Caco-2 (cell line): ENCODE measurements at regions not wholly inside any gene's neighbourhood (a gene's known extent, or its start where the extent isn't known, plus 50 kb on each side); places are given as distances from the start of the nearest gene placed in this dataset.

Source experiments
- BruUV-seq: library from RNA; stranded (reverse); fragments of 400-500 nt; replicated peaks from 2 replicates; lab custom pipeline; 2021; lab: Mats Ljungman, UMichigan
- CTCF ChIA-PET: fragments of 300-600 bp; sonication (Branson Sonifier 250); formaldehyde crosslinking; loops from one replicate; lab custom pipeline; 2022; ENCODE audit warnings: antibody characterized with exemption; lab: Charles Lee
- POLR2A ChIA-PET: fragments of 300-600 bp; sonication (Branson Sonifier 250); formaldehyde crosslinking; loops from one replicate; lab custom pipeline; 2022; ENCODE audit warnings: antibody characterized with exemption; lab: Charles Lee
- DNase-seq, 2 experiments: peaks; one replicate each; pipeline versions ENCODE4 v3.0.0 to v3.0.0-alpha.2; 2020 to 2022
- H3K27me3 ChIP-seq: replicated peaks from 2 replicates; pipeline ENCODE4 v1.6.0; 2011; ENCODE audit warnings: low read length; ENCODE audit not compliant: control insufficient read depth, insufficient read depth
- H3K36me3 ChIP-seq: 2 replicates; pipeline ENCODE4 v1.5.1; 2011; ENCODE audit warnings: low read length; ENCODE audit not compliant: control insufficient read depth, insufficient read depth
- H3K4me1 ChIP-seq: fragments of 250-450 bp; sonication (Bioruptor Pico); 2 replicates; pipeline ENCODE4 v1.5.1; 2020; ENCODE audit warnings: mild to moderate bottlenecking
- H3K4me3 ChIP-seq: 2 replicates; pipeline ENCODE4 v1.5.1; 2011; ENCODE audit warnings: low read depth, mild to moderate bottlenecking, control low read depth, low read length
- H3K9me3 ChIP-seq: fragments of 250-450 bp; sonication (Bioruptor Pico); 2 replicates; pipeline ENCODE4 v1.5.1; 2020; ENCODE audit warnings: mild to moderate bottlenecking, moderate library complexity
- H3K27ac Mint-ChIP-seq: one replicate; pipeline ENCODE4 v1.8.0; 2022; ENCODE audit warnings: mixed read lengths; ENCODE audit not compliant: unreplicated experiment
- H3K27me3 Mint-ChIP-seq: one replicate; pipeline ENCODE4 v1.8.0; 2022; ENCODE audit warnings: mixed read lengths; ENCODE audit not compliant: insufficient read depth, unreplicated experiment
- H3K36me3 Mint-ChIP-seq: one replicate; pipeline ENCODE4 v1.8.0; 2022; ENCODE audit warnings: mild to moderate bottlenecking, mixed read lengths; ENCODE audit not compliant: insufficient read depth, unreplicated experiment
- H3K4me1 Mint-ChIP-seq: one replicate; pipeline ENCODE4 v1.8.0; 2022; ENCODE audit warnings: low read depth, mixed read lengths; ENCODE audit not compliant: unreplicated experiment
- H3K4me3 Mint-ChIP-seq: one replicate; pipeline ENCODE4 v1.8.0; 2022; ENCODE audit warnings: mild to moderate bottlenecking, moderate library complexity, mixed read lengths; ENCODE audit not compliant: unreplicated experiment
- H3K9me3 Mint-ChIP-seq: one replicate; pipeline ENCODE4 v1.8.0; 2022; ENCODE audit warnings: mixed read lengths; ENCODE audit not compliant: unreplicated experiment
- intact Hi-C: fragments of 100-400 bp; cut with micrococcal nuclease; formaldehyde crosslinking; loops from one replicate; pipeline ENCODE4 v1.10.0; 2022; ENCODE audit not compliant: unreplicated experiment
- TF ChIP-seq, protein P1 (sequence below), 2 experiments: fragments of 200-600 bp in 1 of 2; IDR thresholded peaks; 1 replicate in 1 of 2; 2 replicates in 1 of 2; pipeline versions ENCODE4 v1.5.1 to v1.8.0; 2011 to 2022; ENCODE audit warnings: antibody characterized with exemption in 1 of 2, control low read depth in 1 of 2, inconsistent platforms in 1 of 2, low read depth in 1 of 2, low read length in 1 of 2, mild to moderate bottlenecking in 1 of 2, moderate library complexity in 1 of 2; ENCODE audit not compliant: insufficient read depth in 1 of 2, severe bottlenecking in 1 of 2, unreplicated experiment in 1 of 2

DNA sequence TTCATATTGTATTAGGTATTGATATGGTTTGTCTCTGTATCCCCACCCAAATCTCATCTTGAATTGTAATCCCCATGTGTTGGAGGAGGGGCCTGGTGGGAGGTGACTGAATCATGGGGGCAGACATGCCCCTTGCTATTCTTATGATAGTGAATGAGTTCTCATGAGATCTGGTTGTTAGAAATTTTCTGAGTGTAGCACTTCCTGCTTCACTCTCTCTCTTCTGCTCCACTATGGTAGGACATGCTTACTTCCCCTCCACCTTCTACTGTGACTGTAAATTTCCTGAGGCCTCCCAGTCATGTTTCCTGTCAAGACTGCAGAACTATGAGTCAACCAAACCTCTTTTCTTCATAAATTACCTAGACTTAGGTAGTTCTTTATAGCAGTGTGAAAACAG lies 187.4 kb upstream of the SLC24A2 start:
- TF ChIP-seq, protein P1, sequence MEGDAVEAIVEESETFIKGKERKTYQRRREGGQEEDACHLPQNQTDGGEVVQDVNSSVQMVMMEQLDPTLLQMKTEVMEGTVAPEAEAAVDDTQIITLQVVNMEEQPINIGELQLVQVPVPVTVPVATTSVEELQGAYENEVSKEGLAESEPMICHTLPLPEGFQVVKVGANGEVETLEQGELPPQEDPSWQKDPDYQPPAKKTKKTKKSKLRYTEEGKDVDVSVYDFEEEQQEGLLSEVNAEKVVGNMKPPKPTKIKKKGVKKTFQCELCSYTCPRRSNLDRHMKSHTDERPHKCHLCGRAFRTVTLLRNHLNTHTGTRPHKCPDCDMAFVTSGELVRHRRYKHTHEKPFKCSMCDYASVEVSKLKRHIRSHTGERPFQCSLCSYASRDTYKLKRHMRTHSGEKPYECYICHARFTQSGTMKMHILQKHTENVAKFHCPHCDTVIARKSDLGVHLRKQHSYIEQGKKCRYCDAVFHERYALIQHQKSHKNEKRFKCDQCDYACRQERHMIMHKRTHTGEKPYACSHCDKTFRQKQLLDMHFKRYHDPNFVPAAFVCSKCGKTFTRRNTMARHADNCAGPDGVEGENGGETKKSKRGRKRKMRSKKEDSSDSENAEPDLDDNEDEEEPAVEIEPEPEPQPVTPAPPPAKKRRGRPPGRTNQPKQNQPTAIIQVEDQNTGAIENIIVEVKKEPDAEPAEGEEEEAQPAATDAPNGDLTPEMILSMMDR (IDR thresholded peaks at IDR 0.05; ENCODE audit: insufficient read depth in 1 of 2, low read depth in 1 of 2, low read length in 1 of 2, severe bottlenecking in 1 of 2, unreplicated experiment in 1 of 2) = no peak
- POLR2A ChIA-PET = no interaction called here
- no peaks in the 10 kb centered on the region for H3K27me3 Mint-ChIP-seq
- no peaks in the 10 kb centered on the region for H3K36me3 Mint-ChIP-seq
- Histone ChIP-seq H3K4me1 (no peaks in the 10 kb centered on the region), H3K9me3 (no peaks in the 10 kb centered on the region), H3K27me3 (no peaks in the 10 kb centered on the region), H3K4me3 (no peak overlapping the region), H3K36me3 (no peaks in the 10 kb centered on the region)
- CTCF ChIA-PET = no interaction called here
- H3K4me3 Mint-ChIP-seq = no peak overlapping the region
- DNase-seq = no peak
- BruUV-seq = no TSS peak
- no peaks in the 10 kb centered on the region for H3K4me1 Mint-ChIP-seq
- no peaks in the 10 kb centered on the region for H3K9me3 Mint-ChIP-seq
- intact Hi-C loops = no loop called here
- H3K27ac Mint-ChIP-seq = no peak overlapping the region

DNA sequence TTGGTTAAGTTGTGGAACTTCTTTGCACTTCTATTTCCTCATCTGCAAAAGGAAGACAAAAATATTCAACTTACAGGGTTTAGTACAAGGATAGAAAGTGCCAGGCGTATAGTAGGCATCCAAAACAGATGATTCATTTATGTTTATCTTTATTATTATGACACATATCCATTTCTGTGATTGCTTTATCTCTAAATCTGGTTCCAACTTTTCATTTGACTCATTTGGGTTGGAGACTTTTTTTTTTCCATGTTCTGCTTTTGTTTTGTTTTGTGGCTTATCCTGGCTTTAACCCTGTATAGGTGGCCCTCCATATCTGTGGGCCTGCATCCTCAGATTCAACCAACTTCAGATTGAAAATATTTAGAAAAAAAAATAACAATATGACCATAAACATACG lies 186.7 kb upstream of the SLC24A2 start:
- H3K36me3 Mint-ChIP-seq = no peaks in the 10 kb centered on the region
- H3K27me3 Mint-ChIP-seq = no peaks in the 10 kb centered on the region
- no peaks in the 10 kb centered on the region for H3K27me3 ChIP-seq
- TF ChIP-seq, protein P1 (IDR thresholded peaks at IDR 0.05; ENCODE audit: insufficient read depth in 1 of 2, low read depth in 1 of 2, low read length in 1 of 2, severe bottlenecking in 1 of 2, unreplicated experiment in 1 of 2) = no peak
- intact Hi-C loops = no loop called here
- H3K4me3 Mint-ChIP-seq = no peak overlapping the region
- H3K27ac Mint-ChIP-seq = no peak overlapping the region
- POLR2A ChIA-PET = no interaction called here
- H3K9me3 Mint-ChIP-seq = no peaks in the 10 kb centered on the region
- no peak overlapping the region for H3K4me3 ChIP-seq
- no TSS peak for BruUV-seq
- no peaks in the 10 kb centered on the region for H3K4me1 Mint-ChIP-seq
- no peaks in the 10 kb centered on the region for H3K9me3 ChIP-seq
- CTCF ChIA-PET = no interaction called here
- no peak for DNase-seq
- no peaks in the 10 kb centered on the region for H3K4me1 ChIP-seq
- no peaks in the 10 kb centered on the region for H3K36me3 ChIP-seq

- H3K9me3 Mint-ChIP-seq = no peaks in the 10 kb centered on the region
- intact Hi-C loops = no loop called here
- Histone ChIP-seq H3K4me3 (no peak overlapping the region), H3K4me1 (no peaks in the 10 kb centered on the region), H3K9me3 (no peaks in the 10 kb centered on the region), H3K27me3 (no peaks in the 10 kb centered on the region), H3K36me3 (no peaks in the 10 kb centered on the region)
- no peak overlapping the region for H3K4me3 Mint-ChIP-seq
- DNase-seq = no peak
- TF ChIP-seq, protein P1 (IDR thresholded peaks at IDR 0.05; ENCODE audit: insufficient read depth in 1 of 2, low read depth in 1 of 2, low read length in 1 of 2, severe bottlenecking in 1 of 2, unreplicated experiment in 1 of 2) = no peak
- H3K4me1 Mint-ChIP-seq = no peaks in the 10 kb centered on the region
- BruUV-seq = no TSS peak
- no peaks in the 10 kb centered on the region for H3K27me3 Mint-ChIP-seq
- CTCF ChIA-PET = no interaction called here
- POLR2A ChIA-PET = no interaction called here
- H3K36me3 Mint-ChIP-seq = no peaks in the 10 kb centered on the region
- no peak overlapping the region for H3K27ac Mint-ChIP-seq
Measured at GRCh38 chr9:19969721-19970120, 180.9 kb upstream of the SLC24A2 start.
